ENCODE measurements at regions not wholly inside any gene's neighbourhood (a gene's known extent, or its start where the extent isn't known, plus 50 kb on each side); places are given as distances from the start of the nearest gene placed in this dataset.

DNA sequence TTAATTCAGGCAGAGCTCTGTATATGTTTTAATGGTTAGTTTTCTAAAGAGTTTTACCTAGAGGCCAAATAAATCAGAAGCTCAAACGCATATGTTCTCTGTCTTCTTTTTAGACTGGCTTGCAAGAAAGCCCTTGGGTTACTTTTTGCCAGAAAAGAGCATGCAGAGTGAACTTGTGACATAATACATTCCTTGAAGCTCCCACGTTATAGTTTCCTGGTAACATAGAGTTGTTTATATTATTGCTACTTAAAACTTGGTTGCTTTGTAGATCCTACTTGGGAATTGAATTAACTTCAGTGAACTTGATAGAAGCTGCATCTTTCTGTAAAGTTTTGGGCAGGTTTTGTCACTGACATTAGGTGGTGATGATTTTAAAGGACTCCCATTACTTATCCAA lies 102.9 kb downstream of the C9orf152 start (continued):
- no peak for TF ChIP-seq KAT8 (CRISPR knock-in tag; IDR thresholded peaks at IDR 0.05)
- TF ChIP-seq PAF1 (CRISPR knock-in tag; IDR thresholded peaks at IDR 0.05) = no peak
- TF ChIP-seq NR2C2 (CRISPR knock-in tag; IDR thresholded peaks at IDR 0.05; ENCODE audit: borderline replicate concordance) = no peak
- TF ChIP-seq ZNF577 (CRISPR knock-in tag; IDR thresholded peaks at IDR 0.05; ENCODE audit: borderline replicate concordance, low read depth) = no peak

DNA sequence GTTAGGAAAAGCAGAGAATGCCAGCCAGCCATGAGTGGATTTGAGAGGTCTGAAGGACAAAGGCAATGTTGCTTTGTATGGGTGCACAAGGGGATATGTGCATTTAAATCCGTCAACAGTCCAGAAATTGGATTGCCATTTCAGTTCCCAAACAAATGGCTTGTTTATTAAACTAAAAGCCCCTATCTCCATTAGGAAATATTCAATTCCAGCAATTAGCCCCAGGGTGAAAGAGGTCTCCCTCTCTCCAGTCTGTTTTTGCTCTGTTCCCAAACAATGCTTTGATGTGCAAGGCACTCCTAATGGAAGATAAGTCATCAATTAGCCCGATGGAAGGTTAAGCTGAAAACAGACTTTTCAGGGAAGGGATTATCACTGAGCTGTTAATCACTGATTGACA lies 101.3 kb downstream of the C9orf152 start:
- CTCF ChIA-PET (ENCODE audit: low intra/inter-chr PET ratio, low total read pairs) = no interaction called here
- Histone ChIP-seq H3K4me2 (ENCODE audit: low read depth, low read length) (no peak overlapping the region), H2AFZ (ENCODE audit: low read length) (no peak overlapping the region), H3K36me3 (replicated peaks in 1 of 2; ENCODE audit: control insufficient read depth in 1 of 2, insufficient read depth in 2 of 2, low read length in 2 of 2) (no peaks in the 10 kb centered on the region), H4K20me1 (ENCODE audit: insufficient read depth, low read length) (no peaks in the 10 kb centered on the region), H3K9me3 (ENCODE audit: low read length) (no peaks in the 10 kb centered on the region), H3K4me3 (replicated peaks in 1 of 3; ENCODE audit: insufficient read depth in 1 of 3, low read depth in 2 of 3, low read length in 3 of 3) (no peak overlapping the region), H3K9ac (ENCODE audit: insufficient read depth, low read depth, low read length) (no peak overlapping the region), H3K27ac (ENCODE audit: extremely low read length, insufficient read depth, low read length) (no peak overlapping the region), H3K27me3 (ENCODE audit: control insufficient read depth in 1 of 2, insufficient read depth in 2 of 2, low read length in 2 of 2) (no peaks in the 10 kb centered on the region), H3K4me1 (ENCODE audit: insufficient read depth, low read length) (peaks cover 17% of the 10 kb centered on the region), H3K79me2 (ENCODE audit: insufficient read depth, low read length) (no peaks in the 10 kb centered on the region)
- no TSS peak for BruUV-seq (replicated peaks)
- no peak for ATAC-seq
- in situ Hi-C loops (cut with HindIII; ENCODE audit: extremely low pct_ligation_motif_present, low pct_unique_long_range_greater_than_20kb) = no loop called here
- TF ChIP-seq, protein P1, sequence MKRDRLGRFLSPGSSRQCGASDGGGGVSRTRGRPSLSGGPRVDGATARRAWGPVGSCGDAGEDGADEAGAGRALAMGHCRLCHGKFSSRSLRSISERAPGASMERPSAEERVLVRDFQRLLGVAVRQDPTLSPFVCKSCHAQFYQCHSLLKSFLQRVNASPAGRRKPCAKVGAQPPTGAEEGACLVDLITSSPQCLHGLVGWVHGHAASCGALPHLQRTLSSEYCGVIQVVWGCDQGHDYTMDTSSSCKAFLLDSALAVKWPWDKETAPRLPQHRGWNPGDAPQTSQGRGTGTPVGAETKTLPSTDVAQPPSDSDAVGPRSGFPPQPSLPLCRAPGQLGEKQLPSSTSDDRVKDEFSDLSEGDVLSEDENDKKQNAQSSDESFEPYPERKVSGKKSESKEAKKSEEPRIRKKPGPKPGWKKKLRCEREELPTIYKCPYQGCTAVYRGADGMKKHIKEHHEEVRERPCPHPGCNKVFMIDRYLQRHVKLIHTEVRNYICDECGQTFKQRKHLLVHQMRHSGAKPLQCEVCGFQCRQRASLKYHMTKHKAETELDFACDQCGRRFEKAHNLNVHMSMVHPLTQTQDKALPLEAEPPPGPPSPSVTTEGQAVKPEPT (CRISPR knock-in tag; IDR thresholded peaks at IDR 0.05; ENCODE audit: low read depth) = no peak
- TF ChIP-seq RFX5 (IDR thresholded peaks at IDR 0.05; ENCODE audit: low read depth, low read length) (no peak), ZNF251 (CRISPR knock-in tag; IDR thresholded peaks at IDR 0.05) (no peak)
- intact Hi-C loops (cut with micrococcal nuclease; ENCODE audit: unreplicated experiment) = no loop called here
- POLR2A ChIA-PET = no interaction called here
- FAIRE-seq = no peak
- DNase-seq (ENCODE audit: low spot score) = no peak
- 59% methylated on average over 2 of the region's 2 CpGs for WGBS (ENCODE audit: low lambda C conversion rate)
